ENCODE measurements at regions not wholly inside any gene's neighbourhood (a gene's known extent, or its start where the extent isn't known, plus 50 kb on each side); places are given as distances from the start of the nearest gene placed in this dataset.

- TF ChIP-seq CTCF (IDR thresholded peaks at IDR 0.05; ENCODE audit: low read length) (no peak), EZH2phosphoT487 (IDR thresholded peaks at IDR 0.05; ENCODE audit: low read length) (no peak)
Observed at GRCh38 chr5:136656811-136657210, 291.5 kb upstream of the TRPC7 start.
